ENCODE measurements at regions not wholly inside any gene's neighbourhood (a gene's known extent, or its start where the extent isn't known, plus 50 kb on each side); places are given as distances from the start of the nearest gene placed in this dataset.

DNA sequence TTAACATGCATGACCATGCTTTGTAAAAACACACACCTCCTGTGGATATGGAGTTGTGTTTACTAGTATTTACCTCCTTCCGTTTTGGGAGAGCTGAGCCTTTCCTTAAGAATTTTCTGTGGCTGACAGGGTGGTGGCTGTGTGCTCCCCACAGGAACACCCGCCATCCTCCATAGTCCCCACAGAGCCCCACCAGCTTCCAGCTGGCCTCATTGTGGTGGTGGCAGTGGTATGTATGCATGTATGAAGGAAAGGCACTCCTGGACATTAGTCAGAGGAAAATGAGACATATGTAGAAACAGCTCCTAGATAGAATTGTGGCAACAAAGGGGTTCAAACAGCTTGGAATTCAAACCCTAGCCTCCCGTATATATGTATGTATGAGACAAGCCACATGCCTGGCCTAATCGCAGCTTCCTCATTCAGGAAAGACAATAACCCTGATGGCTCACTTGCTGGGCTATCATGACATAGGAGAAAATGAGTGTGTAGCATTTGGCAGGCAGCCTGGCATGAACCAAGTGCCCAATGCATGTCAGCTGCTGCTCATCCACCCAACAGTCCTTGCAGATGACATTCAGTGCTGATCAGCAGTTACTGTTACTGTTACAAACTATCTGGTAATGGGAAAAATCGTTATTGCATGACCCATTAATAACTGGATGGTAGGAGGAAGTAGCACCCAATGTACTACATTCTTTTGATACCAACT lies 459.7 kb downstream of the EBF1 start:
- Histone ChIP-seq H3K27ac (no peak overlapping the region), H3K36me3 (no peaks in the 10 kb centered on the region), H3K4me1 (no peaks in the 10 kb centered on the region), H3K9me3 (no peaks in the 10 kb centered on the region), H3K27me3 (no peaks in the 10 kb centered on the region), H3K4me3 (no peak overlapping the region)
- TF ChIP-seq, protein P1, sequence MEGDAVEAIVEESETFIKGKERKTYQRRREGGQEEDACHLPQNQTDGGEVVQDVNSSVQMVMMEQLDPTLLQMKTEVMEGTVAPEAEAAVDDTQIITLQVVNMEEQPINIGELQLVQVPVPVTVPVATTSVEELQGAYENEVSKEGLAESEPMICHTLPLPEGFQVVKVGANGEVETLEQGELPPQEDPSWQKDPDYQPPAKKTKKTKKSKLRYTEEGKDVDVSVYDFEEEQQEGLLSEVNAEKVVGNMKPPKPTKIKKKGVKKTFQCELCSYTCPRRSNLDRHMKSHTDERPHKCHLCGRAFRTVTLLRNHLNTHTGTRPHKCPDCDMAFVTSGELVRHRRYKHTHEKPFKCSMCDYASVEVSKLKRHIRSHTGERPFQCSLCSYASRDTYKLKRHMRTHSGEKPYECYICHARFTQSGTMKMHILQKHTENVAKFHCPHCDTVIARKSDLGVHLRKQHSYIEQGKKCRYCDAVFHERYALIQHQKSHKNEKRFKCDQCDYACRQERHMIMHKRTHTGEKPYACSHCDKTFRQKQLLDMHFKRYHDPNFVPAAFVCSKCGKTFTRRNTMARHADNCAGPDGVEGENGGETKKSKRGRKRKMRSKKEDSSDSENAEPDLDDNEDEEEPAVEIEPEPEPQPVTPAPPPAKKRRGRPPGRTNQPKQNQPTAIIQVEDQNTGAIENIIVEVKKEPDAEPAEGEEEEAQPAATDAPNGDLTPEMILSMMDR (IDR thresholded peaks at IDR 0.05) = no peak
- no peak for TF ChIP-seq POLR2A (IDR thresholded peaks at IDR 0.05)
- 63% methylated on average over 2 of the region's 5 CpGs for WGBS (ENCODE audit: insufficient coverage, low coverage, low lambda C conversion rate, missing lambda C conversion rate)
- DNase-seq = no peak
- no peak for ATAC-seq
- intact Hi-C loops (cut with DNase I) = no loop called here

DNA sequence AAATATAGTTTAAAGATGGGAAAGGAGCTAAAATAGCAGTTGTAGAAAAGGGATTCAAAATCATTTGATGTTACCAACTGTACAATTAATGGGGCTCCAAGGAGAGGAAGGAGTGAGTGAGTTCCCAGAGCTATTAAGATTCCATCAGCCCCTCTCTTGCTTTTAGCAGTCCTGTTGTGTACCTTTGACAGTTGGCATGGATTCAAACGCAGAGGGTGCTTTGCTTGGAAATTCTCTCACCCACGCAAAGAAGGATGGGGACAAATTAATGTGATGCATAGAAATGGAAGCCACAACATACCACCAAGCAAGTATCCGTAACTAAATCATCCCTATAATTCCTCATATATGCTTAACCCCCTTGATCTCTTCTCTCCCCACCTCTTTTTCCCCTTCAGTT lies 461.3 kb downstream of the EBF1 start:
- Histone ChIP-seq H3K4me1 (no peaks in the 10 kb centered on the region), H3K27ac (no peak overlapping the region), H3K9me3 (no peaks in the 10 kb centered on the region), H3K27me3 (no peaks in the 10 kb centered on the region), H3K36me3 (no peaks in the 10 kb centered on the region), H3K4me3 (no peak overlapping the region)
- TF ChIP-seq, protein P1 (IDR thresholded peaks at IDR 0.05) = no peak
- TF ChIP-seq POLR2A (IDR thresholded peaks at IDR 0.05) = no peak
- no peak for ATAC-seq
- WGBS (ENCODE audit: insufficient coverage, low coverage, low lambda C conversion rate, missing lambda C conversion rate) = 66% methylated on average over 3 of the region's 3 CpGs
- DNase-seq = no peak
- intact Hi-C loops (cut with DNase I) = no loop called here

GRCh38 chr5:158637039-158637438 lies 462.7 kb downstream of the EBF1 start:
- no peak for TF ChIP-seq POLR2A (IDR thresholded peaks at IDR 0.05)
- TF ChIP-seq, protein P1 (IDR thresholded peaks at IDR 0.05) = no peak
- intact Hi-C loops (cut with DNase I) = no loop called here
- peak in 2 of 4 donors; percentile 33 to 59 for ATAC-seq
- no peak overlapping the region for H3K27ac ChIP-seq
- DNase-seq = no peak
- H3K4me1 ChIP-seq = no peaks in the 10 kb centered on the region
- no peaks in the 10 kb centered on the region for H3K36me3 ChIP-seq
- WGBS (ENCODE audit: insufficient coverage, low coverage, low lambda C conversion rate, missing lambda C conversion rate) = 12% methylated on average over 1 of the region's 1 CpG
- H3K27me3 ChIP-seq = no peaks in the 10 kb centered on the region
- H3K9me3 ChIP-seq = no peaks in the 10 kb centered on the region
- no peak overlapping the region for H3K4me3 ChIP-seq

GRCh38 chr5:158635565-158635964 lies 464.2 kb downstream of the EBF1 start:
- TF ChIP-seq, protein P1 (IDR thresholded peaks at IDR 0.05) = no peak
- TF ChIP-seq POLR2A (IDR thresholded peaks at IDR 0.05) = no peak
- H3K4me3 ChIP-seq = no peak overlapping the region
- DNase-seq = no peak
- no peak for ATAC-seq
- H3K4me1 ChIP-seq = no peaks in the 10 kb centered on the region
- H3K36me3 ChIP-seq = no peaks in the 10 kb centered on the region
- intact Hi-C loops (cut with DNase I) = no loop called here
- no peak overlapping the region for H3K27ac ChIP-seq
- 88% methylated on average over 5 of the region's 5 CpGs for WGBS (ENCODE audit: insufficient coverage, low coverage, low lambda C conversion rate, missing lambda C conversion rate)
- no peaks in the 10 kb centered on the region for H3K9me3 ChIP-seq
- H3K27me3 ChIP-seq = no peaks in the 10 kb centered on the region
